Endodermal cell (in vitro differentiated cells): ENCODE measurements at regions not wholly inside any gene's neighbourhood (a gene's known extent, or its start where the extent isn't known, plus 50 kb on each side); places are given as distances from the start of the nearest gene placed in this dataset.
A peak's percentile ranks its signal among the peaks of the same experiment; 100 is the strongest.

Experiments used
- DNase-seq: peaks from one replicate; pipeline ENCODE4 v3.0.0-alpha.2; 2017
- H3K27ac ChIP-seq: 2 replicates; pipeline ENCODE4 v1.5.1; 2013; ENCODE audit warnings: mild to moderate bottlenecking, low read depth, low read length, moderate library complexity
- H3K27me3 ChIP-seq: 2 replicates; pipeline ENCODE4 v1.6.1; 2013; ENCODE audit warnings: mild to moderate bottlenecking, low read length, moderate library complexity; ENCODE audit not compliant: insufficient read depth, control insufficient read depth, poor library complexity, severe bottlenecking
- H3K36me3 ChIP-seq: 2 replicates; pipeline ENCODE4 v1.7.0; 2013; ENCODE audit warnings: mild to moderate bottlenecking, low read length, moderate library complexity; ENCODE audit not compliant: control insufficient read depth, insufficient read depth
- H3K4me1 ChIP-seq: one replicate; pipeline ENCODE4 v1.7.0; 2013; ENCODE audit warnings: low read length; ENCODE audit not compliant: control insufficient read depth, insufficient read depth
- H3K4me3 ChIP-seq: 2 replicates; pipeline ENCODE4 v1.5.1; 2013; ENCODE audit warnings: mild to moderate bottlenecking, low read length, moderate library complexity
- H3K9ac ChIP-seq: 2 replicates; pipeline ENCODE4 v1.6.1; 2013; ENCODE audit warnings: mild to moderate bottlenecking, low read length, moderate library complexity; ENCODE audit not compliant: poor library complexity, severe bottlenecking; ENCODE audit errors: extremely low read depth
- H3K9me3 ChIP-seq: 2 replicates; pipeline ENCODE4 v1.6.1; 2013; ENCODE audit warnings: mild to moderate bottlenecking, low read length, moderate library complexity; ENCODE audit not compliant: control insufficient read depth
- H3K27ac Mint-ChIP-seq: 2 replicates; pipeline ENCODE4 v1.8.0; 2020; ENCODE audit warnings: mixed read lengths
- H3K27me3 Mint-ChIP-seq: 2 replicates; pipeline ENCODE4 v1.8.0; 2021; ENCODE audit warnings: mild to moderate bottlenecking, mixed read lengths; ENCODE audit not compliant: insufficient read depth
- H3K36me3 Mint-ChIP-seq: 2 replicates; pipeline ENCODE4 v1.8.0; 2020; ENCODE audit warnings: low read depth, mixed read lengths
- H3K4me1 Mint-ChIP-seq: 2 replicates; pipeline ENCODE4 v1.8.0; 2020; ENCODE audit warnings: mixed read lengths
- H3K4me3 Mint-ChIP-seq: 2 replicates; pipeline ENCODE4 v1.8.0; 2020; ENCODE audit warnings: mild to moderate bottlenecking, moderate library complexity, mixed read lengths
- H3K9me3 Mint-ChIP-seq: 2 replicates; pipeline ENCODE4 v1.8.0; 2020; ENCODE audit warnings: mild to moderate bottlenecking, mixed read lengths
- WGBS, 2 experiments: methylation state at CpG; one replicate each; pipeline versions ENCODE4 v1.1.5 to v1.1.7; 2013; ENCODE audit warnings: missing lambda C conversion rate in 2 of 2, mixed read lengths in 1 of 2; ENCODE audit not compliant: insufficient coverage in 1 of 2, insufficient read length in 1 of 2; 5-methylcytosine and 5-hydroxymethylcytosine counted together
- TF ChIP-seq, protein P1 (sequence below): fragments of 200-600 bp; sonication (generic); conservative IDR thresholded peaks from 2 replicates; pipeline ENCODE4 v1.5.0; 2021; ENCODE audit warnings: antibody characterized with exemption, mild to moderate bottlenecking

DNA sequence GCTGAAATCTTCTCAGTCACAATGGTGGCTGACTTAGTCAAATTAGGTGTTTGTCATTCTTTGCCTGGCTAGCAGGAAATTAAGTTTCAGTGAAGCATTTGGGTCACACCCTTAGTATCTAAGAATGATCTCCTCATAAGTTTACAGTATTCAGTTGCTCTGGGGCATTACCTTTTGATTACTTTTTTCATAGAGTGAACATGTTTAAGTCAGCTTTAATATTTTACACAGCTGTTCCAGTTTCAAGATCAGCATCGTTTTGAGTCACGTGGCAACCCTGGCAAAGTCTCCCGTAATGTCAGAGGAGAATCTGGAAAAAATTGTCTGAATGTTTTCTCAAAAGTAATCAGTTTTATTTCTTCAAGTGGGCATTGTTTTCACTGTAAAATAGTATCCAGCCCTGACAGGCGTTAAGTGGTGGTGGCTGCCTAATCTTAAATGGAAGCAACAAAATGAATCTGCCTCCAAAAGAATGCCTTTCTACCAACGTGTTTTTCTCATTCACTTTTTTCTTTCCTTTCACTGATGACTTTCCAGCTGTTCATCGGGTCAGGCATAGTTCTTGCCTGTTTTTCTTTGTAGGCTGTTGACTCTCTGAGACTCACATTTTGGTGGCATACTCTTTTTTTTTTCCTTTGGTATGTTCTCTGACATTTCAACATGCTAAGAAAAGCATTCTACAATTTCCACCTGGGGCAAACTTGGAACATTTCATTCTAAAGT is 319.6 kb upstream of the TCF4 start:
- DNase-seq: no peak
- H3K27me3 Mint-ChIP-seq: no peaks in the 10 kb centered on the region
- H3K4me3 Mint-ChIP-seq: no peak overlapping the region
- peaks cover 37% of the 10 kb centered on the region for H3K4me1 Mint-ChIP-seq
- H3K9me3 Mint-ChIP-seq: no peaks in the 10 kb centered on the region
- no peak overlapping the region for H3K9ac ChIP-seq
- no peak overlapping the region for H3K4me3 ChIP-seq
- H3K36me3 Mint-ChIP-seq: peaks cover 1% of the 10 kb centered on the region
- no peaks in the 10 kb centered on the region for H3K9me3 ChIP-seq
- no peaks in the 10 kb centered on the region for H3K27me3 ChIP-seq
- WGBS, 2 experiments: 81 to 88% methylated on average over 3 to 6 of the region's 6 CpGs
- peaks cover 14% of the 10 kb centered on the region for H3K4me1 ChIP-seq
- H3K36me3 ChIP-seq: no peaks in the 10 kb centered on the region
- H3K27ac Mint-ChIP-seq: no peak overlapping the region
- no peak overlapping the region for H3K27ac ChIP-seq
- TF ChIP-seq, protein P1, sequence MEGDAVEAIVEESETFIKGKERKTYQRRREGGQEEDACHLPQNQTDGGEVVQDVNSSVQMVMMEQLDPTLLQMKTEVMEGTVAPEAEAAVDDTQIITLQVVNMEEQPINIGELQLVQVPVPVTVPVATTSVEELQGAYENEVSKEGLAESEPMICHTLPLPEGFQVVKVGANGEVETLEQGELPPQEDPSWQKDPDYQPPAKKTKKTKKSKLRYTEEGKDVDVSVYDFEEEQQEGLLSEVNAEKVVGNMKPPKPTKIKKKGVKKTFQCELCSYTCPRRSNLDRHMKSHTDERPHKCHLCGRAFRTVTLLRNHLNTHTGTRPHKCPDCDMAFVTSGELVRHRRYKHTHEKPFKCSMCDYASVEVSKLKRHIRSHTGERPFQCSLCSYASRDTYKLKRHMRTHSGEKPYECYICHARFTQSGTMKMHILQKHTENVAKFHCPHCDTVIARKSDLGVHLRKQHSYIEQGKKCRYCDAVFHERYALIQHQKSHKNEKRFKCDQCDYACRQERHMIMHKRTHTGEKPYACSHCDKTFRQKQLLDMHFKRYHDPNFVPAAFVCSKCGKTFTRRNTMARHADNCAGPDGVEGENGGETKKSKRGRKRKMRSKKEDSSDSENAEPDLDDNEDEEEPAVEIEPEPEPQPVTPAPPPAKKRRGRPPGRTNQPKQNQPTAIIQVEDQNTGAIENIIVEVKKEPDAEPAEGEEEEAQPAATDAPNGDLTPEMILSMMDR: no peak

GRCh38 chr18:55906536-55906935 is 318.5 kb upstream of the TCF4 start:
- Mint-ChIP-seq H3K4me3 (no peak overlapping the region), H3K9me3 (no peaks in the 10 kb centered on the region), H3K27ac (no peak overlapping the region), H3K27me3 (no peaks in the 10 kb centered on the region), H3K36me3 (peaks cover 1% of the 10 kb centered on the region), H3K4me1 (peaks cover 37% of the 10 kb centered on the region)
- TF ChIP-seq, protein P1: no peak
- Histone ChIP-seq H3K9me3 (no peaks in the 10 kb centered on the region), H3K36me3 (no peaks in the 10 kb centered on the region), H3K27me3 (no peaks in the 10 kb centered on the region), H3K9ac (no peak overlapping the region), H3K4me1 (peaks cover 18% of the 10 kb centered on the region), H3K27ac (no peak overlapping the region), H3K4me3 (no peak overlapping the region)
- DNase-seq: no peak
- WGBS, 2 experiments: 95 to 100% methylated on average over 1 of the region's 2 CpGs

- H3K9ac ChIP-seq: no peak overlapping the region
- H3K4me3 ChIP-seq: peak overlapping the region; percentile 39
- no peaks in the 10 kb centered on the region for H3K9me3 Mint-ChIP-seq
- no peaks in the 10 kb centered on the region for H3K27me3 ChIP-seq
- no peaks in the 10 kb centered on the region for H3K27me3 Mint-ChIP-seq
- peaks cover 33% of the 10 kb centered on the region for H3K4me1 Mint-ChIP-seq
- no peak overlapping the region for H3K27ac ChIP-seq
- peaks cover 13% of the 10 kb centered on the region for H3K4me1 ChIP-seq
- no peak overlapping the region for H3K27ac Mint-ChIP-seq
- WGBS, 2 experiments: 42 to 44% methylated on average over 2 to 4 of the region's 6 CpGs
- peaks cover 1% of the 10 kb centered on the region for H3K36me3 Mint-ChIP-seq
- DNase-seq: peak; percentile 69
- no peaks in the 10 kb centered on the region for H3K9me3 ChIP-seq
- H3K4me3 Mint-ChIP-seq: no peak overlapping the region
- no peaks in the 10 kb centered on the region for H3K36me3 ChIP-seq
- TF ChIP-seq, protein P1: no peak
Observed at GRCh38 chr18:55903911-55904310, 315.9 kb upstream of the TCF4 start.
